IPS-18a (cell line): ENCODE measurements at regions not wholly inside any gene's neighbourhood (a gene's known extent, or its start where the extent isn't known, plus 50 kb on each side); places are given as distances from the start of the nearest gene placed in this dataset.
"Not testable (repeated sequence)": the region's sequence is repeated elsewhere in the genome, so short reads cannot be mapped to it uniquely, and the experiment has no call there.

ENCODE experiments used
- H3K27ac ChIP-seq: one replicate; pipeline ENCODE4 v1.5.1; 2013; ENCODE audit warnings: low read length
- H3K27me3 ChIP-seq: one replicate; pipeline ENCODE4 v1.6.1; 2013; ENCODE audit warnings: mild to moderate bottlenecking, low read length; ENCODE audit not compliant: control insufficient read depth, insufficient read depth
- H3K36me3 ChIP-seq: one replicate; pipeline ENCODE4 v1.6.1; 2013; ENCODE audit warnings: low read depth, low read length; ENCODE audit not compliant: control insufficient read depth
- H3K4me1 ChIP-seq: one replicate; pipeline ENCODE4 v1.6.1; 2013; ENCODE audit warnings: low read depth, low read length; ENCODE audit not compliant: control insufficient read depth
- H3K4me3 ChIP-seq: one replicate; pipeline ENCODE4 v1.5.1; 2013; ENCODE audit warnings: low read length
- H3K9ac ChIP-seq: one replicate; pipeline ENCODE4 v1.6.1; 2013; ENCODE audit warnings: mild to moderate bottlenecking, low read length, moderate library complexity
- H3K9me3 ChIP-seq: one replicate; pipeline ENCODE4 v1.6.1; 2013; ENCODE audit warnings: low read depth, low read length; ENCODE audit not compliant: control insufficient read depth

GRCh38 chr6:27760464-27760863 lies 151.7 kb downstream of the OR2B2 start:
- Histone ChIP-seq H3K27me3 (peaks cover 75% of the 10 kb centered on the region), H3K36me3 (no peaks in the 10 kb centered on the region), H3K9ac (no peak overlapping the region), H3K4me1 (peaks cover 12% of the 10 kb centered on the region), H3K9me3 (no peaks in the 10 kb centered on the region), H3K4me3 (no peak overlapping the region), H3K27ac (no peak overlapping the region)

GRCh38 chr6:27759930-27760329 lies 152.3 kb downstream of the OR2B2 start:
- Histone ChIP-seq H3K27ac (no peak overlapping the region), H3K9me3 (no peaks in the 10 kb centered on the region), H3K9ac (no peak overlapping the region), H3K36me3 (no peaks in the 10 kb centered on the region), H3K4me3 (no peak overlapping the region), H3K4me1 (peaks cover 12% of the 10 kb centered on the region), H3K27me3 (peaks cover 74% of the 10 kb centered on the region)

- peak overlapping the region; percentile 8 for H3K4me3 ChIP-seq
- no peak overlapping the region for H3K27ac ChIP-seq
- peaks cover 75% of the 10 kb centered on the region for H3K27me3 ChIP-seq
- H3K4me1 ChIP-seq: peaks cover 17% of the 10 kb centered on the region
- no peaks in the 10 kb centered on the region for H3K9me3 ChIP-seq
- H3K9ac ChIP-seq: no peak overlapping the region
- no peaks in the 10 kb centered on the region for H3K36me3 ChIP-seq
Observed at GRCh38 chr6:27758491-27758890, 153.7 kb downstream of the OR2B2 start.

GRCh38 chr6:27757307-27757706 lies 154.9 kb downstream of the OR2B2 start:
- Histone ChIP-seq H3K9ac (no peak overlapping the region), H3K4me1 (peaks cover 17% of the 10 kb centered on the region), H3K9me3 (no peaks in the 10 kb centered on the region), H3K36me3 (no peaks in the 10 kb centered on the region), H3K27ac (no peak overlapping the region), H3K27me3 (peaks cover 73% of the 10 kb centered on the region), H3K4me3 (peak overlapping the region; percentile 49)

- Histone ChIP-seq H3K27me3 (peaks cover 62% of the 10 kb centered on the region), H3K9ac (no peak overlapping the region), H3K4me1 (peaks cover 17% of the 10 kb centered on the region)
Observed at GRCh38 chr6:27755768-27756167, 156.4 kb downstream of the OR2B2 start.

GRCh38 chr6:27754408-27754782 lies 157.8 kb downstream of the OR2B2 start:
- H3K9ac ChIP-seq: no peak overlapping the region
- peak overlapping the region; percentile 98 for H3K4me3 ChIP-seq
- H3K27me3 ChIP-seq: peaks cover 55% of the 10 kb centered on the region

More at GRCh38 chr6:27755768-27756167, 156.4 kb downstream of the OR2B2 start:
- Histone ChIP-seq H3K36me3 (no peaks in the 10 kb centered on the region), H3K27ac (no peak overlapping the region), H3K9me3 (no peaks in the 10 kb centered on the region), H3K4me3 (no peak overlapping the region)

GRCh38 chr6:27753668-27754407 lies 158.4 kb downstream of the OR2B2 start:
- no peaks in the 10 kb centered on the region for H3K36me3 ChIP-seq
- peaks cover 15% of the 10 kb centered on the region for H3K4me1 ChIP-seq
- peak overlapping the region; percentile 98 for H3K4me3 ChIP-seq
- no peak overlapping the region for H3K27ac ChIP-seq
- H3K27me3 ChIP-seq: peaks cover 56% of the 10 kb centered on the region
- H3K9me3 ChIP-seq: no peaks in the 10 kb centered on the region
- H3K9ac ChIP-seq: no peak overlapping the region

More at GRCh38 chr6:27754408-27754782, 157.8 kb downstream of the OR2B2 start:
- H3K9me3 ChIP-seq: no peaks in the 10 kb centered on the region
- H3K36me3 ChIP-seq: no peaks in the 10 kb centered on the region
- H3K27ac ChIP-seq: no peak overlapping the region
- peaks cover 17% of the 10 kb centered on the region for H3K4me1 ChIP-seq

GRCh38 chr6:27752038-27752885 lies 159.9 kb downstream of the OR2B2 start:
- peaks cover 7% of the 10 kb centered on the region for H3K4me1 ChIP-seq
- H3K4me3 ChIP-seq: peak overlapping the region; percentile 98
- no peaks in the 10 kb centered on the region for H3K36me3 ChIP-seq
- H3K27me3 ChIP-seq: peaks cover 56% of the 10 kb centered on the region
- H3K9ac ChIP-seq: peak overlapping the region; percentile 45
- H3K27ac ChIP-seq: no peak overlapping the region
- H3K9me3 ChIP-seq: no peaks in the 10 kb centered on the region

- H3K9me3 ChIP-seq: no peaks in the 10 kb centered on the region
- no peaks in the 10 kb centered on the region for H3K36me3 ChIP-seq
- H3K4me3 ChIP-seq: no peak overlapping the region
- no peaks in the 10 kb centered on the region for H3K4me1 ChIP-seq
- peaks cover 60% of the 10 kb centered on the region for H3K27me3 ChIP-seq
- no peak overlapping the region for H3K9ac ChIP-seq
- no peak overlapping the region for H3K27ac ChIP-seq
Observed at GRCh38 chr6:27748661-27749060, 163.5 kb downstream of the OR2B2 start.

- Histone ChIP-seq H3K9me3 (no peaks in the 10 kb centered on the region), H3K36me3 (no peaks in the 10 kb centered on the region), H3K4me1 (no peaks in the 10 kb centered on the region), H3K27me3 (peaks cover 71% of the 10 kb centered on the region), H3K27ac (no peak overlapping the region), H3K9ac (no peak overlapping the region), H3K4me3 (no peak overlapping the region)
Observed at GRCh38 chr6:27747637-27748036, 164.6 kb downstream of the OR2B2 start.

GRCh38 chr6:27746860-27747259 lies 165.3 kb downstream of the OR2B2 start:
- not testable (repeated sequence) for H3K27ac ChIP-seq, H3K4me1 ChIP-seq, H3K9ac ChIP-seq, H3K36me3 ChIP-seq, H3K9me3 ChIP-seq, H3K4me3 ChIP-seq
- peaks cover 78% of the 10 kb centered on the region for H3K27me3 ChIP-seq
